ENCODE measurements at regions not wholly inside any gene's neighbourhood (a gene's known extent, or its start where the extent isn't known, plus 50 kb on each side); places are given as distances from the start of the nearest gene placed in this dataset.

DNA sequence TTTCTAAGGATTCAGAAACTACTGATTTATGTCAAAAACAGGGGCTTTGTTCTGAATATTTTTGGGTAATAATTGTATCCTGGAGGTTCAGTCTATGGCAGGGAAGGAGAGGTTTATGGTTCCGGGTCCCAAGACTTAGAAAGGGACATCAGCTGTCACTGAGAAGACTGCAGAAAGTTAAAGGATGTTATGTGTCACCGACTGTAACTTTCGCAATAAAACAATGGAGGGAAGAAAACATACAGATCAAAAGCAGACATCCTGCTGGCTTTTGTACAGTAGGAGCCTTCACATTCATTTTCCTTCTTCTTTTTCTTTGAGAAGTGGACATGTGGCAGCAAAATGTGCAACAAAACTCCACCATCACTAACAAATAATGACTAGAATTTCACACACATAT is 900.7 kb upstream of the SOX11 start:
- TF ChIP-seq, protein P1, sequence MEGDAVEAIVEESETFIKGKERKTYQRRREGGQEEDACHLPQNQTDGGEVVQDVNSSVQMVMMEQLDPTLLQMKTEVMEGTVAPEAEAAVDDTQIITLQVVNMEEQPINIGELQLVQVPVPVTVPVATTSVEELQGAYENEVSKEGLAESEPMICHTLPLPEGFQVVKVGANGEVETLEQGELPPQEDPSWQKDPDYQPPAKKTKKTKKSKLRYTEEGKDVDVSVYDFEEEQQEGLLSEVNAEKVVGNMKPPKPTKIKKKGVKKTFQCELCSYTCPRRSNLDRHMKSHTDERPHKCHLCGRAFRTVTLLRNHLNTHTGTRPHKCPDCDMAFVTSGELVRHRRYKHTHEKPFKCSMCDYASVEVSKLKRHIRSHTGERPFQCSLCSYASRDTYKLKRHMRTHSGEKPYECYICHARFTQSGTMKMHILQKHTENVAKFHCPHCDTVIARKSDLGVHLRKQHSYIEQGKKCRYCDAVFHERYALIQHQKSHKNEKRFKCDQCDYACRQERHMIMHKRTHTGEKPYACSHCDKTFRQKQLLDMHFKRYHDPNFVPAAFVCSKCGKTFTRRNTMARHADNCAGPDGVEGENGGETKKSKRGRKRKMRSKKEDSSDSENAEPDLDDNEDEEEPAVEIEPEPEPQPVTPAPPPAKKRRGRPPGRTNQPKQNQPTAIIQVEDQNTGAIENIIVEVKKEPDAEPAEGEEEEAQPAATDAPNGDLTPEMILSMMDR (conservative IDR thresholded peaks at IDR 0.05; ENCODE audit: low read length): no peak
- TF ChIP-seq EZH2phosphoT487 (IDR thresholded peaks at IDR 0.05; ENCODE audit: borderline replicate concordance): no peak
